ENCODE measurements at regions not wholly inside any gene's neighbourhood (a gene's known extent, or its start where the extent isn't known, plus 50 kb on each side); places are given as distances from the start of the nearest gene placed in this dataset.

GRCh38 chr4:152256996-152257395 is 278.9 kb downstream of the FBXW7 start:
- Histone ChIP-seq H3K36me3 (ENCODE audit: control insufficient read depth, low read length) (no peaks in the 10 kb centered on the region), H4K20me1 (ENCODE audit: control insufficient read depth, insufficient read depth, low read depth, low read length) (no peaks in the 10 kb centered on the region), H3K27me3 (ENCODE audit: control insufficient read depth, low read length) (0 out of 2 replicates have a peak, but pooled peaks cover 3% of the 10 kb centered on the region), H3K9me3 (ENCODE audit: control insufficient read depth, insufficient read depth, low read length) (peaks cover 3% of the 10 kb centered on the region; the same call in 1 of the 2 replicates), H3K79me2 (ENCODE audit: control insufficient read depth, low read length) (no peaks in the 10 kb centered on the region), H3K4me1 (ENCODE audit: control insufficient read depth, low read length) (no peaks in the 10 kb centered on the region), H3K27ac (ENCODE audit: low read depth, low read length) (no peak overlapping the region), H3K9me2 (replicated peaks; ENCODE audit: control insufficient read depth, low read length) (no peaks in the 10 kb centered on the region), H3K4me2 (ENCODE audit: low read length) (no peak overlapping the region), H3K4me3 (ENCODE audit: low read length) (no peak overlapping the region), H3F3A (ENCODE audit: control insufficient read depth, insufficient read depth) (no peaks in the 10 kb centered on the region)
- TF ChIP-seq, protein P1, sequence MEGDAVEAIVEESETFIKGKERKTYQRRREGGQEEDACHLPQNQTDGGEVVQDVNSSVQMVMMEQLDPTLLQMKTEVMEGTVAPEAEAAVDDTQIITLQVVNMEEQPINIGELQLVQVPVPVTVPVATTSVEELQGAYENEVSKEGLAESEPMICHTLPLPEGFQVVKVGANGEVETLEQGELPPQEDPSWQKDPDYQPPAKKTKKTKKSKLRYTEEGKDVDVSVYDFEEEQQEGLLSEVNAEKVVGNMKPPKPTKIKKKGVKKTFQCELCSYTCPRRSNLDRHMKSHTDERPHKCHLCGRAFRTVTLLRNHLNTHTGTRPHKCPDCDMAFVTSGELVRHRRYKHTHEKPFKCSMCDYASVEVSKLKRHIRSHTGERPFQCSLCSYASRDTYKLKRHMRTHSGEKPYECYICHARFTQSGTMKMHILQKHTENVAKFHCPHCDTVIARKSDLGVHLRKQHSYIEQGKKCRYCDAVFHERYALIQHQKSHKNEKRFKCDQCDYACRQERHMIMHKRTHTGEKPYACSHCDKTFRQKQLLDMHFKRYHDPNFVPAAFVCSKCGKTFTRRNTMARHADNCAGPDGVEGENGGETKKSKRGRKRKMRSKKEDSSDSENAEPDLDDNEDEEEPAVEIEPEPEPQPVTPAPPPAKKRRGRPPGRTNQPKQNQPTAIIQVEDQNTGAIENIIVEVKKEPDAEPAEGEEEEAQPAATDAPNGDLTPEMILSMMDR (IDR thresholded peaks at IDR 0.05; ENCODE audit: low read depth, low read length, poor library complexity, severe bottlenecking), result no peak
- TF ChIP-seq EZH2phosphoT487 (IDR thresholded peaks at IDR 0.05; ENCODE audit: borderline replicate concordance, low read length), result no peak

GRCh38 chr4:152255437-152255836 is 280.5 kb downstream of the FBXW7 start:
- Histone ChIP-seq H3F3A (ENCODE audit: control insufficient read depth, insufficient read depth) (no peaks in the 10 kb centered on the region), H3K4me3 (ENCODE audit: low read length) (no peak overlapping the region), H3K27me3 (ENCODE audit: control insufficient read depth, low read length) (0 out of 2 replicates have a peak, but pooled peaks cover 8% of the 10 kb centered on the region), H4K20me1 (ENCODE audit: control insufficient read depth, insufficient read depth, low read depth, low read length) (no peaks in the 10 kb centered on the region), H3K4me2 (ENCODE audit: low read length) (no peak overlapping the region), H3K9me2 (replicated peaks; ENCODE audit: control insufficient read depth, low read length) (no peaks in the 10 kb centered on the region), H3K9me3 (ENCODE audit: control insufficient read depth, insufficient read depth, low read length) (peaks cover under 1% of the 10 kb centered on the region; the same call in 1 of the 2 replicates), H3K36me3 (ENCODE audit: control insufficient read depth, low read length) (no peaks in the 10 kb centered on the region), H3K27ac (ENCODE audit: low read depth, low read length) (no peak overlapping the region), H3K4me1 (ENCODE audit: control insufficient read depth, low read length) (no peaks in the 10 kb centered on the region), H3K79me2 (ENCODE audit: control insufficient read depth, low read length) (no peaks in the 10 kb centered on the region)
- TF ChIP-seq, protein P1 (IDR thresholded peaks at IDR 0.05; ENCODE audit: low read depth, low read length, poor library complexity, severe bottlenecking), result no peak
- no peak for TF ChIP-seq EZH2phosphoT487 (IDR thresholded peaks at IDR 0.05; ENCODE audit: borderline replicate concordance, low read length)

- Histone ChIP-seq H3K4me1 (ENCODE audit: control insufficient read depth, low read length) (no peaks in the 10 kb centered on the region), H3K9me2 (replicated peaks; ENCODE audit: control insufficient read depth, low read length) (no peaks in the 10 kb centered on the region), H4K20me1 (ENCODE audit: control insufficient read depth, insufficient read depth, low read depth, low read length) (no peaks in the 10 kb centered on the region)
Observed at GRCh38 chr4:152248347-152248746, 287.5 kb downstream of the FBXW7 start.

More at GRCh38 chr4:152248347-152248746, 287.5 kb downstream of the FBXW7 start:
- Histone ChIP-seq H3K9me3 (ENCODE audit: control insufficient read depth, insufficient read depth, low read length) (no peaks in the 10 kb centered on the region), H3K27me3 (ENCODE audit: control insufficient read depth, low read length) (0 out of 2 replicates have a peak, but pooled peaks cover 11% of the 10 kb centered on the region), H3K4me2 (ENCODE audit: low read length) (no peak overlapping the region), H3K27ac (ENCODE audit: low read depth, low read length) (no peak overlapping the region), H3K4me3 (ENCODE audit: low read length) (no peak overlapping the region), H3F3A (ENCODE audit: control insufficient read depth, insufficient read depth) (no peaks in the 10 kb centered on the region), H3K36me3 (ENCODE audit: control insufficient read depth, low read length) (no peaks in the 10 kb centered on the region), H3K79me2 (ENCODE audit: control insufficient read depth, low read length) (no peaks in the 10 kb centered on the region)
- TF ChIP-seq, protein P1 (IDR thresholded peaks at IDR 0.05; ENCODE audit: low read depth, low read length, poor library complexity, severe bottlenecking), result no peak
- TF ChIP-seq EZH2phosphoT487 (IDR thresholded peaks at IDR 0.05; ENCODE audit: borderline replicate concordance, low read length), result no peak

All from DOHH2 (cell line).